H54 (cell line): ENCODE measurements at regions not wholly inside any gene's neighbourhood (a gene's known extent, or its start where the extent isn't known, plus 50 kb on each side); places are given as distances from the start of the nearest gene placed in this dataset.

Experiments used
- DNase-seq: peaks from one replicate; pipeline ENCODE4 v3.0.0; 2011; ENCODE audit warnings: low spot score, mixed read lengths; ENCODE audit not compliant: insufficient read length
- FAIRE-seq: peaks from 3 replicates; lab custom pipeline; 2011; peaks lifted over from hg19 to GRCh38; lab: Jason Lieb, UNC
- POLR2A ChIP-seq: IDR thresholded peaks from 2 replicates; pipeline ENCODE4 v1.6.1; 2011; ENCODE audit warnings: low read depth, mild to moderate bottlenecking, low read length

DNA sequence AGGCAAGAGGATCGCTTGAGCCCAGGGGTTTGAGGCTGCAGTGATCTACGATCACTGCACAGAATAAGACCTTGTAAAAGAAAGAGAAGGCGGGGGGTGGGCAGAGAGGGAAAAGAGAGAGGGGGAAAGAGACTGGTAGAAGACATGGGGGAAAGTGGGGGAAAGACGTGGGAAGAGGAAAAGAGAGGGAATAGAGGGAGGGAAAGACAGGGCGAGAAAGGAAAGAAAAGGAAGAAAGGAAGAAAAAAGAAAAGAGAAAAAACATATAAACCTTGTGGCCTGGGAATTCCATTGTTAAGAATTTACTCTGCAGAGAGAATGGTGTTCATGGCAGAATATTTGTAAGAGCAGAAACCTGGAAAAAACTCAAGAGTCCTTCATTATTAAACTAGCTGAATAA is 120.4 kb downstream of the RMI2 start:
- no peak for TF ChIP-seq POLR2A
- DNase-seq (no peak), FAIRE-seq (no peak)

DNA sequence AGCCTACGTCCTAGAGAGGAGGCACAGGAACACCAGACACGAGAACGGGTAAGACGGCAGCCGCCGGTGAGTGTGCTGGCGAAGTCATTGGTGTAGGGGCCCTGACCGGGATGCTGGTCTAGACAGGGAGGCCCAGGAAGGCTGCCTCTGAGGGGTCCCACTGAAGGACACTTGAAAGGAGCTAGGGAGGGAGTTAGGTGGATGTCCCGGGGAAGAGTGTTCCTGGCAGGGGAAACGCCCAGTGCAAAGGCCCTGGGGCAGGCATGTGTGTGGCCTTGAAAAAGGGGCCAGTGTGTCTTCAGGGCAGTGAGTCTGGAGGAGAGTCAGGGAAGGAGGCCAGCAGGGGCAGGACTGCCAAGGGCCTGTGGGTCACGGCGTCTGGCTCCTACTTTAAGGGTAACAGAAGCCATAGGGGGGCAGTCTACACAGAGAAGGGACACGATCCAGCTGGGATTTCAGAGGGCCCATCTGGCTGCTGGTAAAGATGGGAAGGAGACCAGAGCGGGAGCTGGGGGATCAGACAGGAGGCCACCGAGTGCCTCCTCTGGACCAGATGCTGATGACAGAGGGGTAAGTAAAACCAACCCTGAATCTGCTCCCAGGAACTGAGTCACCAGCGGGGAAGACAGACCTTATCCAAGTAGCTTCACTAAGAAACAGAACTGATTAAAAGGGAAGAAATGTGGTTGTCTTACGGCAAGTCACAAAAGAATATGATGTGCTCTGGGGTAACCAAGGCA is 115.9 kb downstream of the LITAF start:
- FAIRE-seq (no peak), DNase-seq (no peak)
- TF ChIP-seq POLR2A, result no peak

DNA sequence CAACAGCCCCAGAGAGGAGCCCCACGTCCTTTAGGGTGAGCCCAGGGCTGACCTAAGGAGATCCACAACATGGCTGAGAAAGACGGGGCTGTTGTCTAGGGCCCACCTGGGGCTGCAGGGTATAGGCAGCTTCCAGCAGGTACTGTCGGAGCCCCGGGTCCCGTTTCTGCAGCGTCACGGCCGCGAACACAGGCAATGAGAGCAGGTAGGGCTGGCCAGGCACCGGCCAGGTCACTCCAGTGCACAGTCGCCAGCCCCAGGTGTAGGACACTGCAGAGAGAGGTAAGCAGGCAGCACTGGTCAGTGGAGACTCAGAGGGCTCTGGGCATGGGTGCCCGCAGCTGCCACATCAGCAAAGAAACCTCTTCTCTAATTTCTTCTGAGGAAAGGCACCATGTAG is 115.2 kb downstream of the LITAF start:
- no peak for DNase-seq
- FAIRE-seq, result no peak
- TF ChIP-seq POLR2A, result no peak

DNA sequence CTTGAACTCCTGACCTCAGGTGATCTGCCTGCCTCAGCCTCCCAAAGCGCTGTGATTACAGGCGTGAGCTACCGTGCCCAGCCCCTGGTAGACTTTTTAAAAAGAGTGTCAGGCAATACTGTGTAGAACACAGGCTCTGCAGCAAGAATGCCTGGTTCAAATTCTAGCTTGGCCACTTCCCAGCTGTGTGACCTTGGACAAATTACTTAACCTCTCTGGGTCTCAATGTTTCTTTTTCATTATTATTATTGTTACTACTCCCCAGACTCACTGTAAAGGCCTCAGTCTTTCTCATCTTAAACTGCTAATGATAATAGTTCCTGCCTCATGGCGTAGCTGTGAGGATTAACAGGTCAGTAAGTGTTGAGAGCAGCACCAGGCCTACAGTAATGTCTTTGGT is 114.3 kb downstream of the LITAF start:
- TF ChIP-seq POLR2A, result no peak
- no peak for FAIRE-seq
- DNase-seq, result no peak

DNA sequence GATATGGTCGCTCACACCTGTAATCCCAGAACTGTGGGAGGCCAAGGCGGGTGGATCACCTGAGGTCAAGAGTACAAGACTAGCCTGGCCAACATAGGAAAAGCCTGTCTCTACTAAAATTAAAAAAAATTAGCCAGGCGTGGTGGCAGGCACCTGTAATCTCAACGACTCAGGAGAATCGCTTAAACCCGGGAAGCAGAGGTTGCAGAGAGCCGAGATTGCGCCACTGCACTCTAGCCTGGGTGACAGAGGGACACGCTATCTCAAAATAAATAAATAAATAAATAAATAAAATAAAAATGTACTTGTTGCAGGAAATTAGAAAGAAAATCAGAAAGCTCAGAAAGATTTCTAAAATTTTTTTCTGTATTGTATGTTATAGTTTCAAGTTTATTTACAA is 113.9 kb downstream of the LITAF start:
- FAIRE-seq (no peak), DNase-seq (no peak)
- TF ChIP-seq POLR2A, result no peak

DNA sequence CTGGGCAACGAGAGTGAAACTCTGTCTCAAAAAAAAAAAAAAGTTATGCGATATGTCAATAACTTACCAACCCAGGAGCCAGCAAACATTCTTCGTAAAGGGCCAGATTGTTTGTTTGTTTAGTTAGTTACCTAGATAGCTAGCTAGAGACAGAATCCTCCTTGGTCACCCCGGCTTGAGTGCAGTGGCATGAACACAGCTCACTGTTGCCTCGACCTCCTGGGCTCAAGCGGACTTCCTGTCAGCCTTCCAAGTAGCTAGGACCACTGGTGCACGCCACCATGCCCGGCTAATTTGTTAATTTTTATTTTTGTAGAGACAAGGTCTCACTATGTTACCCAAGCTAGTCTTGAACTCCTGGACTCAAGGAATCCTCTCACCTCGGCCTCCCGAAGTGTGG is 113.0 kb downstream of the LITAF start:
- DNase-seq (no peak), FAIRE-seq (no peak)
- TF ChIP-seq POLR2A, result no peak

DNA sequence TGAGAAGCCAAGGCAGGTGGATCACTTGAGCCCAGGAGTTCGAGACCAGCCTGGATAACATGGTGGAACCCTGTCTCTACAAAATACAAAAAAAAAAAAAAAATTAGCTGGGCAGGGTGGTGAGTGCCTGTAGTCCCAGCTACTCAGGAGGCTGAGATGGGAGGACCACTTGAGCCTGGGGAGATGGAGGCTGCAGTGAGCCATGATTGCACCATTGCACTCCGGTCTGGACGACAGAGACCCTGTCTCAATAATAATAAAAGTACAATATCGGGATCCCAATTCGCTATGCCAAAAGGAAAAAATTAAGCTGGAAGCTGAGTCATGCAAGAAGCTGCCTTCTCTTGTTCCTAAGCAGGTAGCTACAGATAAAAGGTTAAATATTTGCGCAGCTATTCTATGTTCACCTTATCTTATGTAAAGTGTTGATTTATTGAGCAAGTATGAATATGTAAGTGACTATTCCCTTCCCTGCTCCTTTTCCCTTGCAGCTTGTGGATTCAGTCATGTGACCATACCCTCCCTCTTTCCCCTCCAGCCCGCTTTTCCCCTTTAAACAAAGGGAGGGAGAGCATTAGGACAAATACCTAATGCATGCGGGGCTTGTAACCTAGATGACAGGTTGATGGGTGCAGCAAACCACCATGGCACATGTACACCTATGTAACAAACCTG is 112.0 kb downstream of the LITAF start:
- FAIRE-seq (no peak), DNase-seq (no peak)
- no peak for TF ChIP-seq POLR2A

DNA sequence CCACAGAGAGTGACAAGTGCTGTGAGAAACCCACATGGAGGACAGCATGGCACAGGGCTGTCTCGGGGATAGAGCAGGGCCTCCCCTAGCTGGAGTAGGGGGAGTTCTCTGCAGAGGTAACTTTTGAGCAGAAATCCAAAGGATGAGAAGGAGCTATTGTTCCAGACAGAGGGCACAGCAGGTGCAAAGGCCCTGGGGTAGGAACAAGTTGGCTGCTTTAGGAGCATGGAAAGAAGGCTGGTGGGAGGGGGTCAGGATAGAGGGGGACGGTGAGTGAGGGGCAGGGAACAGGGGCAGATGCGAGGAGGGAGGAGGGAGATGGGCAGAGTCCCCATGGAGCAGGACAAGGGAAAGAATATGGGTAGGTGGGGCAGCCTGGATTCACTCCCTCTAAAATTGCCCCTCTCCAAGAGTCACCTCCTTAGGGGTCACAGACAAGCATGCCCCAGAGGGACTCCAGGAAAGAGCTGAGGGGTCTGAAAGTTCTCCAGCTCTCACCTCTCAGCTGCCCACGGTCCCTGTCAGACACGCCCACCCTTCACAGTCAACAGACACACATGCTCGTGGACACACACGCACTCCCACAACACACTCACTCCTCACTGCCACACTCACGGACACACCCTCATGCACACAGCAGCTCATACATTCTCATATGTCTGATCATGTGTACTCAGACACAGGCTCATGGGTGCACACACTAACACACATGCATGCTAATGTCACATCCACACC is 110.7 kb downstream of the LITAF start:
- TF ChIP-seq POLR2A, result no peak
- FAIRE-seq, result no peak
- DNase-seq, result no peak

DNA sequence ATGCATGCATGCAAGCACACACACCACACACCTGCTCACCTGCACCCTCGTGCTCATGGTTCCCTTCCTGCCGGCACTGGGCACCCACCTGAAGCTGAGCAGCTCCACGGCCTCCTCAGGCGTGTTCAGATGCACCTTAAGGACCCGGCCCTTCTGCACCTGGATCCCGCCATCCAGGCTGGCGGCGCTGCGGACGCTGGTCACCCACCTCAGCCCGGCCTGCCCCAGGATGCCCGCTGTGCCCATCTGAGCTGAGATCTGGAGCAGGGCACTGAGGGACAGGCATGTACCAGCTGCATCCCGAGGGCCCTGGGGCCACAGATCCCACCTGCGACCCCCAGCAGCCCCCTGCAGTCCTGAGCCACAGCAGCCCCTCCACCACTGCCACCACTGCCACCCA is 110.0 kb downstream of the LITAF start:
- FAIRE-seq (no peak), DNase-seq (no peak)
- no peak for TF ChIP-seq POLR2A

DNA sequence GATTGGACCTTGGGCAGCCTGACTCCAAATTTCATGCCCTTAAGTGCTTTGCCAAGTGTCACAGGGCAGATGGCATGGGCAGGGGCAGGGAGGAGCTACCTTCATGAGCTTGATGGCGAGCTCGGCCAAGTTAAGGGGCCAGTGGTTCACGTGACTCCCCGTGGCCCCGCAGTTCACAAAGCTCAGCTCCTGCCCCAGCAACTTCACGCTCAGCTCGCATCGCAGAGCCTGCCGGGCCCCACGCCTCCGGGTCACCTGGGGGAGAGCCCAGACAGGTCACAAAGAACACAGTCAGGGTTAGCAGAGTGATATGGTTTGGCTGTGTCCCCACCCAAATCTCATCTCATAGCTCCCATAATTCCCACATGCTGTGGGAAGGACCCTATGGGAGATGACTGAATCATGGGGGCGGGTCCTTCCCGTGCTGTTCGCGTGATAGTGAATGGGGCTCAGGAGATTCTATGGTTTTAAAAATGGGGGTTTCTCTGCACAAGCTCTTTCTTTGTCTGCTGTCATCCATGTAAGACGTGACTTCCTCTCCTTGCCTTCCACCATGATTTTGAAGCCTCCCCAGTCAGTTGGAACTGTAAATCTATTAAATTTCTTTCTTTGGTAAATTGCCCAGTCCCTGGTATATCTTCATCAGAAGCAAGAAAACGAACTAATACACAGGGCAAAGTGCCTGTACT is 108.1 kb downstream of the LITAF start:
- FAIRE-seq (no peak), DNase-seq (no peak)
- no peak for TF ChIP-seq POLR2A

DNA sequence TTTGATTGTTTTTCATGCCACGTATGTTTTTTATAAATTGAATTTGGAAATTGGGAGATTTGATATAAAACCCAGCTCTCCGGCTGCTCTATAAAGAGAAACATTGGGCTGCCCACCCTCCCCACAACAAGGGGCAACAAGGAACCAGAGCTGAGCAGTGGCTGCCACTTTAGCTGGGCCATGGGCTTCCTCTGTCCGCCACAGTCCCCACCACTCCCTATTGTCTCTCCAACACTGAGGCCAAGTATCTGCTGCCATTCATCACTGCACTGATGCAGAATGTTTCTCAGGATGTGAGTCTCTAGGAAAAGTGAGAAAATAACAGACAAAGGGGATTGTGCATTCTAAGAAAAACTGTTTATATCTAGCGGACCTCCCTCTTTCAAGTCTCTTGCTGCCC is 106.8 kb downstream of the LITAF start:
- DNase-seq (no peak), FAIRE-seq (no peak)
- no peak for TF ChIP-seq POLR2A

DNA sequence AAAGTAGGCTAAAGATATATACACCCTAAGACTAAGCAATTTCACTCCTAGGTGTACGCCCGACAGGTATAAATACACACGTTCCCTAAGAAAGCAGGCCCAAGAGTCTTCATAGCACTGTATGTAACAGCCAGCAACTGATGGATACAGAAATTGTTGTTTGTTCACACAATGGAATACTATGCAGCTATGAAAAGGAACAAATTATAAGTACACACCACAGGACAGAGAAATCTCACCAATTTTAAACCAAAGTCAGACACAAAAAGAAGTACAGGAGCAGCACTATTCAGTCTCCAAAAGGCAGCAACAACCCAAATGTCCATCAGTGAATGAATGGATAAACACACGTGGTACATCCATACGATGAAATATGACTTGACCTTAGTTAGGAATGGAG is 106.1 kb downstream of the LITAF start:
- TF ChIP-seq POLR2A, result no peak
- DNase-seq, result no peak
- no peak for FAIRE-seq

DNA sequence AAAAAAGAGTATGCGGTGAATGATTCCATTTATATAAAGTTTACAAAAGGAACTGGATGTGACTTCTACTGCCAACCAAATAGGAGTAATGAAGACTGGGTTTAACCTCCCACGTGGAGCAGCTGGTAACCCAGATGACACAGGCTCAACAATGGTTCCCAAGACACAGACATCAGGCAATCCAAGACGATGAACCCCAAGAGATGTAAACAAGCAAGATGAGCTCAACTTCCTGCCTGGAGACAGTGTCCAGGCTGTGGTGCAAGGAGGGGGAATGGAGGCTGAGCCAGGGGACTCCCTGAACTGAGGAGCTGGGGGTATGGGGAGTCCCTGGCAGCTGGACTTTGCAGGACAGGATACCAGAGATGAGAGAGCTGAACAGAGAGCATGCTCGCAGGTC is 104.7 kb downstream of the LITAF start:
- FAIRE-seq (no peak), DNase-seq (no peak)
- no peak for TF ChIP-seq POLR2A
